Tibial artery (tissue), 4 donors: ENCODE measurements at regions not wholly inside any gene's neighbourhood (a gene's known extent, or its start where the extent isn't known, plus 50 kb on each side); places are given as distances from the start of the nearest gene placed in this dataset.
"Not testable (repeated sequence)": the region's sequence is repeated elsewhere in the genome, so short reads cannot be mapped to it uniquely, and the experiment has no call there.

ENCODE experiments used
- DNase-seq, 2 donors: peaks; one replicate each; pipeline ENCODE4 v3.0.0-alpha.2; 2019
- H3K27ac ChIP-seq, 2 donors: fragments of 200-600 bp; sonication (generic) in 1 of 2; 1 replicate in 1 of 2; 2 replicates in 1 of 2; pipeline ENCODE4 v1.5.1; 2018 to 2019; ENCODE audit warnings: mild to moderate bottlenecking in 1 of 2
- H3K27me3 ChIP-seq, 2 donors: fragments of 200-600 bp; sonication (generic) in 1 of 2; one replicate each; pipeline versions ENCODE4 v1.5.1 to v1.6.0; 2016 to 2019
- H3K36me3 ChIP-seq, 3 donors: fragments of 200-600 bp; sonication (generic) in 2 of 3; one replicate each; pipeline ENCODE4 v1.5.1; 2016 to 2019; ENCODE audit warnings: mild to moderate bottlenecking in 2 of 3
- H3K4me1 ChIP-seq, 4 donors: fragments of 200-600 bp; sonication (generic) in 2 of 4; 1 replicate in 3 of 4; 2 replicates in 1 of 4; pipeline ENCODE4 v1.5.1; 2016 to 2019
- H3K4me3 ChIP-seq, 2 donors: fragments of 200-600 bp; sonication (generic) in 1 of 2; 1 replicate in 1 of 2; 2 replicates in 1 of 2; pipeline ENCODE4 v1.5.1; 2018 to 2019; ENCODE audit warnings: mild to moderate bottlenecking in 2 of 2
- H3K9me3 ChIP-seq, 3 donors: fragments of 200-600 bp; sonication (generic) in 1 of 3; one replicate each; pipeline ENCODE4 v1.5.1; 2016 to 2019
- intact Hi-C: fragments of 100-400 bp; cut with DNase I; formaldehyde crosslinking; loops from one replicate; pipeline ENCODE4 v1.15.0; 2023; ENCODE audit warnings: low total_unique reads
- TF ChIP-seq, protein P1 (sequence below), 2 experiments: fragments of 200-600 bp in 1 of 2; fragments of 450-650 bp in 1 of 2; IDR thresholded peaks; one replicate each; pipeline ENCODE4 v1.5.1; 2017 to 2019; ENCODE audit warnings: antibody characterized with exemption in 2 of 2, mild to moderate bottlenecking in 1 of 2, moderate library complexity in 1 of 2

DNA sequence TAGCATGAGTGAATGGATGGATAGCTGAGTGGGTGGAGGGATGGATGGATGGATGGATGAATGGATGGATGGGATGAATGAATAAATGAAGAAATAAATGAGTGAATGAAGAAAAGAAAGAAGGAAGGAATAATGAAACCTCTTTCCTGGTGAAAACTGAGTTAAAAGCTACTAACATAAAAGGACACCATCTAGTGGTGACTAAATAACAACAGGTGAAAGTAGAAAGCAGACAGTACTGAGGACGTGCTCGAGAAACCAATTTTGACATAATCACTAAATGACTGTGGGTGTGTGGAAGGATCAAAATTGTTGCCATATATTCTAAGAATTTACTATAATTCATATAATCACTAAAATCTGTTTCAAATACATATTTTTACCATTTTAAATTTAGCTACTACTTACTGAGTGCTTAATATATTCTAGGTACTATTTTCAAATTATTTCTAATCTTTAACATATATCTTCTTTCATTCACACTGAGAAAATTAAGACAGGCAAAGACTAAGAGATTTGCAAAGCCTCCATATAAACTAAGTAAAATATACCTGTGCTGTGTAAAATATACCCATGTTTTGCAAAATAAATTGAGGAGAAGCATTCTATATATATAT is 522.9 kb downstream of the LRRIQ3 start:
- Histone ChIP-seq H3K27ac (no peak overlapping the region), H3K4me1 (no peaks in the 10 kb centered on the region), H3K27me3 (no peaks in the 10 kb centered on the region), H3K4me3 (no peak overlapping the region), H3K36me3 (no peaks in the 10 kb centered on the region), H3K9me3 (no peaks in the 10 kb centered on the region)
- intact Hi-C loops = no loop called here
- no peak for DNase-seq
- TF ChIP-seq, protein P1, sequence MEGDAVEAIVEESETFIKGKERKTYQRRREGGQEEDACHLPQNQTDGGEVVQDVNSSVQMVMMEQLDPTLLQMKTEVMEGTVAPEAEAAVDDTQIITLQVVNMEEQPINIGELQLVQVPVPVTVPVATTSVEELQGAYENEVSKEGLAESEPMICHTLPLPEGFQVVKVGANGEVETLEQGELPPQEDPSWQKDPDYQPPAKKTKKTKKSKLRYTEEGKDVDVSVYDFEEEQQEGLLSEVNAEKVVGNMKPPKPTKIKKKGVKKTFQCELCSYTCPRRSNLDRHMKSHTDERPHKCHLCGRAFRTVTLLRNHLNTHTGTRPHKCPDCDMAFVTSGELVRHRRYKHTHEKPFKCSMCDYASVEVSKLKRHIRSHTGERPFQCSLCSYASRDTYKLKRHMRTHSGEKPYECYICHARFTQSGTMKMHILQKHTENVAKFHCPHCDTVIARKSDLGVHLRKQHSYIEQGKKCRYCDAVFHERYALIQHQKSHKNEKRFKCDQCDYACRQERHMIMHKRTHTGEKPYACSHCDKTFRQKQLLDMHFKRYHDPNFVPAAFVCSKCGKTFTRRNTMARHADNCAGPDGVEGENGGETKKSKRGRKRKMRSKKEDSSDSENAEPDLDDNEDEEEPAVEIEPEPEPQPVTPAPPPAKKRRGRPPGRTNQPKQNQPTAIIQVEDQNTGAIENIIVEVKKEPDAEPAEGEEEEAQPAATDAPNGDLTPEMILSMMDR (IDR thresholded peaks at IDR 0.05) = peak; percentile 33 to 40

DNA sequence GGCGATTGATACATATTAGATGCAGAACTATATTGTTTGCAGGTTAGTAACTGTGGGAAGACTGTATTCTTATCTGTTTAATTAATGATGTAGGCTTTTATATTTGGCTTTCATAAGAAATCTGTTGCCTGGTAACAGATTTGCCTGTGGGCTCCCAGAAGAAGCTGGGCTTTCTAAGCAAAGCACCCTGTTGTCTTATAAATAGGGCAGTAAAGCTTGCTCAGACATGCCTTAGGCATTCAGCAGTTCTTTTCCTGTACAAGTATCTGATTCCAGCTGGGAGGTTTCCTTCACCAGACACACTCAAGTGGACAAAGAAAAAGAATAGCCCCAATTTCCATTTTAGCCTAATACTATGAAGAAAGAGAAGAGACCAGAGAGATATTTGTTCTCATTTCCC is 524.0 kb downstream of the LRRIQ3 start:
- Histone ChIP-seq H3K9me3 (no peaks in the 10 kb centered on the region), H3K36me3 (no peaks in the 10 kb centered on the region), H3K27ac (no peak overlapping the region), H3K4me3 (no peak overlapping the region), H3K27me3 (no peaks in the 10 kb centered on the region), H3K4me1 (no peaks in the 10 kb centered on the region)
- DNase-seq = no peak
- TF ChIP-seq, protein P1 (IDR thresholded peaks at IDR 0.05) = no peak
- intact Hi-C loops = no loop called here

- TF ChIP-seq, protein P1 (IDR thresholded peaks at IDR 0.05) = no peak
- Histone ChIP-seq H3K4me3 (no peak overlapping the region), H3K27ac (no peak overlapping the region), H3K9me3 (no peaks in the 10 kb centered on the region), H3K36me3 (no peaks in the 10 kb centered on the region), H3K27me3 (no peaks in the 10 kb centered on the region), H3K4me1 (no peaks in the 10 kb centered on the region)
- intact Hi-C loops = no loop called here
- no peak for DNase-seq
Measured at GRCh38 chr1:73671530-73671929, 526.4 kb downstream of the LRRIQ3 start.

DNA sequence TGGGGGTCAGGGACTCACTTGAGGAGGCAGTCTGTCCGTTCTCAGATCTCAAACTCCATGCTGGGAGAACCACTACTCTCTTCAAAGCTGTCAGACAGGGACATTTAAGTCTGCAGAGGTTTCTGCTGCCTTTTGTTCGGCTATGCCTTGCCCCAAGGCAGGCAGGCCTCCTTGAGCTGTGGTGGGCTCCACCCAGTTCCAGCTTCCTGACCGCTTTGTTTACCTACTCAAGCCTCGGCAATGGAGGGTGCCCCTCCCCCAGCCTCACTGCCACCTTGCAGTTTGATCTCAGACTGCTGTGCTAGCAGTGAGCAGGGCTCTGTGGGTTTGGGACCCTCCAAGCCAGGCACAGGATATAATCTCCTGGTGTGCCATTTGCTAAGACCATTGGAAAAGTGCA is 530.0 kb downstream of the LRRIQ3 start:
- DNase-seq, H3K4me3 ChIP-seq, H3K36me3 ChIP-seq, H3K9me3 ChIP-seq, H3K4me1 ChIP-seq, H3K27ac ChIP-seq, H3K27me3 ChIP-seq, intact Hi-C loops: not testable (repeated sequence)

DNA sequence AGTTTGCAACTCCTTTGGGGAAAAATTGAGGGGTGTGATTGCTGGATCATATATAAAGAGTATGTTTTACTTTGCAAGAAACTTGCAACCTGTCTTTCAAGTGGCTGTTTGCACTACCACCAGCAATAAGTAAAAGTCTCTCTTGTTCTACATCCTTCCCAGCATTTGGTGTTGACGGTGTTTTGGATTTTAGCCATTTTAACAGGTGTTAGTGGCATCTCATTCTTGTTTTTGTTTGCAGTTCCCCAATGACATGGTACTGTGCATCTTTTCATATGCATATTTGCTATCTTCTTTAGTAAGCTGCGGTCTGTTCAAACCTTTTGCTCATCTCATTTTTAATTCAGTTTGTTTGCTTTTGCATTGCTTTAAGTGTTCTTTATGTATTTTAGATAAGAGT is 535.5 kb downstream of the LRRIQ3 start:
- TF ChIP-seq, protein P1 (IDR thresholded peaks at IDR 0.05) = no peak
- H3K9me3 ChIP-seq = no peaks in the 10 kb centered on the region
- no peak for DNase-seq
- H3K4me1 ChIP-seq = no peaks in the 10 kb centered on the region
- no peak overlapping the region for H3K27ac ChIP-seq
- H3K27me3 ChIP-seq = no peaks in the 10 kb centered on the region
- no peak overlapping the region for H3K4me3 ChIP-seq
- no peaks in the 10 kb centered on the region for H3K36me3 ChIP-seq
- intact Hi-C loops = no loop called here

GRCh38 chr1:73659136-73659535 is 538.8 kb downstream of the LRRIQ3 start:
- no peak for DNase-seq
- TF ChIP-seq, protein P1 (IDR thresholded peaks at IDR 0.05) = no peak
- Histone ChIP-seq H3K4me1 (no peaks in the 10 kb centered on the region), H3K27me3 (no peaks in the 10 kb centered on the region), H3K9me3 (no peaks in the 10 kb centered on the region), H3K27ac (no peak overlapping the region), H3K4me3 (no peak overlapping the region), H3K36me3 (no peaks in the 10 kb centered on the region)
- intact Hi-C loops = no loop called here
